NCI-H146 (cell line): ENCODE measurements at regions not wholly inside any gene's neighbourhood (a gene's known extent, or its start where the extent isn't known, plus 50 kb on each side); places are given as distances from the start of the nearest gene placed in this dataset.
A peak's percentile ranks its signal among the peaks of the same experiment; 100 is the strongest.

ENCODE experiments used
- DNase-seq: peaks from one replicate; lab custom pipeline; 2025; lab: John Stamatoyannopoulos, UW

- DNase-seq = peak; percentile 95
These were observed 302.6 kb downstream of the KLF6 start for GRCh38 chr10:3482200-3482993.

GRCh38 chr10:3481496-3481895, 303.5 kb downstream of the KLF6 start:
- no peak for DNase-seq

GRCh38 chr10:3480990-3481315, 304.1 kb downstream of the KLF6 start:
- DNase-seq = no peak

- DNase-seq = no peak
These were observed 304.6 kb downstream of the KLF6 start for GRCh38 chr10:3480281-3480989.

- no peak for DNase-seq
These were observed 306.2 kb upstream of the PITRM1 start for GRCh38 chr10:3478632-3479240.

GRCh38 chr10:3478153-3478552, 305.6 kb upstream of the PITRM1 start:
- no peak for DNase-seq

- DNase-seq = no peak
These were observed 305.1 kb upstream of the PITRM1 start for GRCh38 chr10:3477683-3478082.

- DNase-seq = no peak
These were observed 304.3 kb upstream of the PITRM1 start for GRCh38 chr10:3476640-3477448.

- no peak for DNase-seq
These were observed 303.6 kb upstream of the PITRM1 start for GRCh38 chr10:3476186-3476585.

GRCh38 chr10:3475367-3475766, 302.8 kb upstream of the PITRM1 start:
- DNase-seq = no peak

- DNase-seq = no peak
These were observed 301.7 kb upstream of the PITRM1 start for GRCh38 chr10:3474266-3474665.

- DNase-seq = no peak
These were observed 300.7 kb upstream of the PITRM1 start for GRCh38 chr10:3473271-3473670.

GRCh38 chr10:3472287-3473051, 299.9 kb upstream of the PITRM1 start:
- no peak for DNase-seq

GRCh38 chr10:3471927-3472286, 299.3 kb upstream of the PITRM1 start:
- no peak for DNase-seq

GRCh38 chr10:3471472-3471871, 298.9 kb upstream of the PITRM1 start:
- DNase-seq = no peak

- no peak for DNase-seq
These were observed 297.6 kb upstream of the PITRM1 start for GRCh38 chr10:3470191-3470590.

GRCh38 chr10:3469639-3470020, 297.0 kb upstream of the PITRM1 start:
- no peak for DNase-seq

- DNase-seq = no peak
These were observed 296.5 kb upstream of the PITRM1 start for GRCh38 chr10:3468919-3469638.

GRCh38 chr10:3467052-3467951, 294.7 kb upstream of the PITRM1 start:
- no peak for DNase-seq

- DNase-seq = no peak
These were observed 292.9 kb upstream of the PITRM1 start for GRCh38 chr10:3465406-3465891.
